Fibroblast of skin of left quadriceps (primary cell): ENCODE measurements at regions not wholly inside any gene's neighbourhood (a gene's known extent, or its start where the extent isn't known, plus 50 kb on each side); places are given as distances from the start of the nearest gene placed in this dataset.
"Not testable (repeated sequence)": the region's sequence is repeated elsewhere in the genome, so short reads cannot be mapped to it uniquely, and the experiment has no call there.

Experiments
- DNase-seq, 2 experiments: peaks; one replicate each; pipeline ENCODE4 v3.0.0-alpha.2; 2013; ENCODE audit warnings: low read depth in 2 of 2

- DNase-seq = no peak
Measured at GRCh38 chr20:6662309-6662708, 105.2 kb upstream of the BMP2 start.

DNA sequence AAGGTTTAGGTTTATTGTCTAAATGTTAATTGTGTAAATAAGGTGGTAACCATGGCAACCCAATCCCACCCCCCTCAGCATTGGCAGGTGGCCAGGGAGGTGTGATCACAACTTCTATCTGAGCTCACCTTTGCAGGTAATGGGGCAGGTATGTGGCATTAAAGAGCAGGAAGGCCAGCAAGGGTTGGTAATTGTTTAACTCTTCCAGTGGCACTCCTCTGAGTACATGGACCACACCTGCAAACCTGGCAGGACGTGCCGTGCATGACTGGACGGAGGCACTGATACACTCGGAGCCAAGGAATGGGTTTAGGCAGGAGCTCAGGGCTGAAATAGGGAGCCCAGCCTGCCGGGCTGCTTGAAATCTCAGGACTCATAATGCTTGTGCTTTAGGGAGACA, 107.0 kb upstream of the BMP2 start:
- DNase-seq = no peak

DNA sequence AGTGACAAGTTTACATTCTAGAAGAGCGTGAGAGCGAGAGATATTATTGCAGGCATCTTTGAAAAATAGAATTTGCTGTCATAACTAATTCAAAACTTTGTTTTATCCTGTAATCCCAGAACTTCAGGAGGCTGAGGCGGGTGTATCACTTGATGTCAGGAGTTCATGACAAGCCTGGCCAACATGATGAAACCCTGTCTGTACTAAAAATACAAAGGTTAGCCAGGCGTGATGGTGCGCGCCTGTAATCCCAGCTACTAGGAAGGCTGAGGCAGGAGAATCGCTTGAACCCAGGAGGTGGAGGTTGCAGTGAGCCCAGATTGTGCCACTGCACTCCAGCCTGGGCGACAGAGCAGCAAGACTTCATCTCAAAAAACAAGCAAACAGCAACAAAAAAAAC, 108.6 kb upstream of the BMP2 start:
- not testable (repeated sequence) for DNase-seq

- no peak for DNase-seq
Measured at GRCh38 chr20:6657904-6658303, 109.6 kb upstream of the BMP2 start.

GRCh38 chr20:6657111-6657510, 110.4 kb upstream of the BMP2 start:
- no peak for DNase-seq

GRCh38 chr20:6654513-6655252, 112.8 kb upstream of the BMP2 start:
- DNase-seq = no peak

DNA sequence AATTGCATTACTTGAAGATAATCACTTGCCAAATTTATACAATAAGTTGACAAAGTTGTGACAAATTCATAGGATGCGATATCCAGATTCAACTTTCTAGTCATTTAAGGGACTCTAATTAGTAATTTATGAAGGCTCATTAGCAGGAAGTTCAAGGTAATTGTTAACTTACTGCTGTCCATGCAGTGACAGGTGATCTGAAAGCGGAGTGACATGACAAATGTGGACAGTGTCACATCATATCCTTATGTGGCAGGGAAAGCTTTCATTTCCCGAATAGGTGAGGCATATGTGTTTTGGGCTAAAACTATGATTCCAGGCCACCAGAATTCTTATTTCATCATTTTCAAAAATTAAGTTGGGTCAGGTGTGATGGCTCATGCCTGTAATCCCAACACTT, 115.9 kb upstream of the BMP2 start:
- DNase-seq = no peak

- peak; percentile 12 to 30 for DNase-seq
Measured at GRCh38 chr20:6651016-6651415, 116.5 kb upstream of the BMP2 start.

- no peak for DNase-seq
Measured at GRCh38 chr20:6646021-6646636, 121.4 kb upstream of the BMP2 start.

DNA sequence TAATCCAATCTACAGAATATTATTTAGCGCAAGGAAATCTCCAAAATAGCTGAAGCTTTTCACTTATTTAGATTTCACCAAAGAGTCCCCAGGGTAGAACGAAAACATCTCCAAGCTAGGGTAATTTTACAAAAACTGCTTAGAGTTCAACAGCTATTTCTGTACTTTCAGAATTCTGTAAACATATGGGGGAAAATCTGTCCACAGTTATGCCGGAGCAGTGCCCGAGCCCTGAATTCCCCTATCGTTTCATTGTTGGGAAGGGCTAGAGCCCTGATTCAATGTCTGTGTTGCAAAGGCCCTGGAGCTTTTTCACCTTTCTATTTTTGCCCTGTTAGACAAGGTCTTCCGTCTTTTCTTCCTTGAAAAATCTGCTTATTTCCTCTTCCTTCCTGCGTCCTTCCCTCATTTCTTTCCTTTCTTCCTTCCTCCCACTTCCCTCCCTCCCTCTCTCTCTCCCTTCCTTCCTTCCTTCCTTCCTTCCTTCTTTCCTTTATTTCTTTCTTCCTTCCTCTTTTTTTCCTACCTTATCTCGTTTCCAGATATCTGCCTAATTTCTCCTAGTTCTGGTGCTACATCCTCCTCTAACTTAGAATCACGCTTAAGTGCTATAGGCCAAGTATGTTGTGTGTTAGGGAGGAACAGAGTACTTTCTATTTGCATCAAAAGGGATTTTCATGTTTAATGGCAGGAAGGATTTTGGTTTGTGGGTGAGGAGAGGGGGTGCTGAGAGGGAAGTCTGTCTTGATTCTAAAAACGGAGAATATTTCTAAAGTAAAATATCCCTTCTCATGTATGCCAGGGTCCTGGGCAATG, 122.5 kb upstream of the BMP2 start:
- DNase-seq = no peak

DNA sequence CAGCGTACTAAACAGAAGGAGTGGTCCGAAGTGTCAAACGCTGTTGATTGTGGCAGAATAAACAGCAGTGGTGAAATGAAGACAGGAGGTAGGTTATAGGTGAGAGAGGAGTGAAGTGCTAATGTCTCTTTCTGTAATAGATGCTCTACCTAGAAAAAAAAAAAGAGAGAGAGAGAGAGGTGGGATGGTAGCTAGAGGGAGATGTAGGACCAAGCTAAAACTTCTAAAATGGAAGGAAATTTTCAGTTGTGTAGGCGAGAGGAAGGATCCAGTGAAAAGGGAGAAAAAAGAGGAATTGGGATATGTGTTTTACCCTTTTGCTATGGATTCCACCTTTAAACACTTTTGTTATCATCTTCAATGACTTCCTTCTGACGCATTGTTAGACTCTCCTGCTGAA, 126.5 kb upstream of the BMP2 start:
- no peak for DNase-seq

DNA sequence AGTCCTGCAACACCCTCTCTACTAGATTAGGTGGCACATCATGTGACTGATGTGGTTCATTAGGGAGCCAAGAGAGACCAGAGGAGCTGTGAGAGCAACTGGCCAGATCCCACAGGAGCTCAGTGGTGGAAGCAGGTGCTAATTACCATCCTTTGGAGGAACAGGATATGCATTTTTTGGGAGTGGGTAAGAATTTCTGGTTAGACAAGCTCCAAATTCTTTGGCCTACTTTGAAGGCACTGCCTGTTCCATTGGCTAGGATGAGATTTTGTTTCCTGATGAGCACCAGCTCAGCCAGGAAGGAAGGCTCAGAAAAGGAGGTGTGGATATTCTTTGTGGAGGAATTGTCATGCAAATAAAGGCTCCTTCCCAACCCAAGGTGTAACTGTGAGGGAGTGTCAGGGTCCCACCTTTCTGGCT, 130.3 kb upstream of the BMP2 start:
- DNase-seq = no peak

- DNase-seq = peak; percentile 20 to 24
Measured at GRCh38 chr20:6636209-6637159, 131.0 kb upstream of the BMP2 start.

DNA sequence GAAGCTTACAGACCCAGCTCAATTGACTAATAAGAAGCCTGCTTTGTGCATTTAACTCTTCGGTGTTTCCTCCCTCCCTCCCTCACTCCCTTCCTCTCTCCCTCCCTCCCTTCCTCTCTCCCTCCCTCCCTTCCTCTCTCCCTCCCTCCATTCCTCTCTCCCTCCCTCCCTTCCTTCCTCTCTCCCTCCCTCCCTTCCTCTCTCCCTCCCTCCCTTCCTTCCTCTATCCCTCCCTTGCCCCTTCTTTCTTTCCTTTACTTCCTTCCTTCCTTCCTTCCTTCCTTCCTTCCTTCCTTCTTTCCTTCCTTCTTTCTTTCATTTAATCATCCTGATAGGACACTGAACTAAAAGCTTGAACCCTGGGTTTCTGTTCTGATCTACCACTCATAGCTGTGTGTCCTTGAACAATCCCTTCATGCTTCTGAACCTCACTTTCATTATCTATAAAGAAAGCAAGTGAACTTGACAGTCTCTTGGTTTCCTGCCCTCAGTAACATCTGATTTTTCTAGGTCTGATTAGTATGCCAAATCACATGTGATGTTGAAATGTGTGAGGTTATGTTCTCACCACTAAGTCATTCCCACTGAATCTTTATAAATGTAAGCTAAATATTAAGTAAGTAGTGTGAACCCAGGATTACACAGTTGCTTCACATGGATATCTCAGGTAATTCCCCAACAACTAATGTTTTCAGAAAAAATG, 132.3 kb upstream of the BMP2 start:
- DNase-seq = no peak

DNA sequence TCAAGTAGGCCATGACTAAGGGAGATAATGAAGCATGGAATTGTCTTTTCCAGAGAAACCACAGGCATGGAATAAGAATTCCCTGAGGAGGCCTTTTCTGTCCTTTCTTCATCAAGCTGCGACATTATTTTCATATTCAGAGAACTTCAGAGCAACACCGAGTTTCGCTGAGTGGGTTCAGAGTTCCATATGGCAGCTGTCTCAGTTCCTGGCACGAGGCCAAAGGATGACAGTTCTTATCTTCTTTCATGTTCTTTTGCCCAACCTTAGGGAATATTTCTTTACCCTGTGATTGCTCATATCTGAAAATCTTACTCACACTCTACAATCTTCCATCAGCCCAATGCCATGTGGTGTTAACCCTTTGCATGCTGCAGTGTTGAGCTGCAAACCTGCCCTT, 135.3 kb upstream of the BMP2 start:
- peak in 1 of 2 experiments; percentile 5 for DNase-seq

DNA sequence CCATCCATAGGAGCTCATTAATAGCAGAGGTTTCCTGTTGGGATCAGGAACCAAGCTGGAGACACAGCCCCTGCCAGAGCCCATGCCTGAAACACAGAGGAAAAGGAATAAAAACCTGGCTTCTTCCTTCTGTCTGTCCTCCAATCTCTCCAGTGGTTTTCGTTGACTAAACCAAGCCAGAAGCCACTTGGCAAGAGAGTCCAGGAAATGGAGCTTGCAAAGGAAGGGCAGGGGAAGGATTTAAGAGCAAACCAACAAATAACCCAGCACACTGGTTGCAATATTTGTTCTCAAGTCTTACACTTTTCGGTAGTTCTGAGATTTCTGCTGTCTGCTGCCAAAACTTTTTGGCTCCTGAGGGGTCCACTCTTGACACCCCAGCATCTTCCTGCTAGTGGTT, 137.0 kb upstream of the BMP2 start:
- DNase-seq = no peak

- DNase-seq = no peak
Measured at GRCh38 chr20:6629564-6629963, 137.9 kb upstream of the BMP2 start.

GRCh38 chr20:6626805-6627204, 140.7 kb upstream of the BMP2 start:
- no peak for DNase-seq

- DNase-seq = no peak
Measured at GRCh38 chr20:6623989-6624388, 143.5 kb upstream of the BMP2 start.

DNA sequence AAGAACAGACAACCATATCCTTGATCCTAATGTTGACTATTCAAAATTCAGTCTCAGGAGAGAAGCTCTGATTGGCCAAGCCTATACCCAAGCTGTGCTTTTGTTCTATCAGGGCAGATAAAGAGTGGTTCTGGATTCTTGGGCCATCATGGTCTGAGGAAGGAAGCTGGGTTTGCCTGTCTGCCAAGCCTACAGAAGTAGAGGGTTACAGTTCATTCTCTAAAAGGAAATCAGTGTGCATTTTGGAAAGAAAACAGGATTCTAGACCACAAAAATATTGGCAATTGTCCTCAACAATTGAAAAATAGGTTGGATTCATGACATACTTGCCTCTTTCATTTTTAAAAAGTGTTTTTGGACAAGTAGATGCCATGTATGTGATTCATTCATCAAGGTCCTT, 145.4 kb upstream of the BMP2 start:
- DNase-seq = no peak

DNA sequence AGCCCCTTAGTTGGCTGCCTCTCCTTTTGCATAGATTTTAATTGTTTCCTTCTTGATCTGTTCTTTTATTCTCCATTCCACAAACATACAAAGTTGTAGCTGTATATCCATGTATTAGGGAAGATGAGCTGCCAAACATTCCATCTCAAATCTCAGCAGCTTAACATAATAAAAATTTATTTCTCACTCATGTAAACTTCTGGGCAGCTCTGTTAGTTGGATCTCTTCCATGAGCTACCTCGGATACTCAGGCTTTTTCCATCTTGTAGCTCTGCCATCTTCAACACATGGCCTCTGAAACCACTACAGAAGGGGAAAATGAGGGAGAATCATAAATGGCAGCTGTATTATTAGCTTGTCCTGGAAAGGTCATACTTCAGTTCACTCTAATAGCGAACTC, 149.4 kb upstream of the BMP2 start:
- no peak for DNase-seq
